Central memory CD4-positive, alpha-beta T cell (primary cell): ENCODE measurements at regions not wholly inside any gene's neighbourhood (a gene's known extent, or its start where the extent isn't known, plus 50 kb on each side); places are given as distances from the start of the nearest gene placed in this dataset.
"Not testable (repeated sequence)": the region's sequence is repeated elsewhere in the genome, so short reads cannot be mapped to it uniquely, and the experiment has no call there.

Experiments
- DNase-seq: peaks from one replicate; pipeline ENCODE4 v3.0.0; 2022

GRCh38 chr1:70760154-70760553 is 287.5 kb downstream of the PTGER3 start:
- DNase-seq = no peak

- DNase-seq = no peak
Measured at GRCh38 chr1:70762386-70762785, 285.2 kb downstream of the PTGER3 start.

- DNase-seq = no peak
Measured at GRCh38 chr1:70764747-70765146, 282.9 kb downstream of the PTGER3 start.

GRCh38 chr1:70767377-70767776 is 280.2 kb downstream of the PTGER3 start:
- DNase-seq = no peak

- DNase-seq = no peak
Measured at GRCh38 chr1:70768216-70768615, 279.4 kb downstream of the PTGER3 start.

GRCh38 chr1:70778056-70778762 is 269.4 kb downstream of the PTGER3 start:
- DNase-seq = no peak

- DNase-seq = no peak
Measured at GRCh38 chr1:70778934-70779333, 268.7 kb downstream of the PTGER3 start.

- DNase-seq = no peak
Measured at GRCh38 chr1:70779571-70779970, 268.0 kb downstream of the PTGER3 start.

- no peak for DNase-seq
Measured at GRCh38 chr1:70785287-70785686, 262.3 kb downstream of the PTGER3 start.

- DNase-seq = no peak
Measured at GRCh38 chr1:70790232-70790923, 257.2 kb downstream of the PTGER3 start.

- DNase-seq = not testable (repeated sequence)
Measured at GRCh38 chr1:70795064-70795463, 252.6 kb downstream of the PTGER3 start.

- not testable (repeated sequence) for DNase-seq
Measured at GRCh38 chr1:70796298-70796697, 251.3 kb downstream of the PTGER3 start.

- not testable (repeated sequence) for DNase-seq
Measured at GRCh38 chr1:70802625-70803024, 245.0 kb downstream of the PTGER3 start.

GRCh38 chr1:70805641-70806040 is 242.0 kb downstream of the PTGER3 start:
- no peak for DNase-seq

- no peak for DNase-seq
Measured at GRCh38 chr1:70807088-70807664, 240.4 kb downstream of the PTGER3 start.

GRCh38 chr1:70809069-70809468 is 238.5 kb downstream of the PTGER3 start:
- DNase-seq = no peak

GRCh38 chr1:70811815-70812214 is 235.8 kb downstream of the PTGER3 start:
- no peak for DNase-seq

- DNase-seq = no peak
Measured at GRCh38 chr1:70812442-70813109, 235.0 kb downstream of the PTGER3 start.

- no peak for DNase-seq
Measured at GRCh38 chr1:70818401-70818800, 229.2 kb downstream of the PTGER3 start.

- no peak for DNase-seq
Measured at GRCh38 chr1:70819231-70819630, 228.4 kb downstream of the PTGER3 start.

- DNase-seq = no peak
Measured at GRCh38 chr1:70819785-70820184, 227.8 kb downstream of the PTGER3 start.

GRCh38 chr1:70820396-70820795 is 227.2 kb downstream of the PTGER3 start:
- no peak for DNase-seq

- DNase-seq = no peak
Measured at GRCh38 chr1:70820995-70821394, 226.6 kb downstream of the PTGER3 start.

GRCh38 chr1:70826428-70826827 is 221.2 kb downstream of the PTGER3 start:
- DNase-seq = no peak
